Aorta (tissue), 5 donors: ENCODE measurements at regions not wholly inside any gene's neighbourhood (a gene's known extent, or its start where the extent isn't known, plus 50 kb on each side); places are given as distances from the start of the nearest gene placed in this dataset.

Experiments
- ATAC-seq: fragments of 200-7000 bp; cut with Tn5 transposase; one replicate; pipeline ENCODE4 v1.9.1; 2022; ENCODE audit warnings: moderate library complexity; ENCODE audit not compliant: low FRiP score
- DNase-seq, 2 donors: peaks; one replicate each; pipeline ENCODE4 v3.0.0-alpha.2; 2020
- H3K27ac ChIP-seq, 2 donors: one replicate each; pipeline ENCODE4 v1.5.1; 2013; ENCODE audit warnings: low read length in 2 of 2, mild to moderate bottlenecking in 2 of 2, moderate library complexity in 2 of 2, control low read depth in 1 of 2, inconsistent platforms in 1 of 2, low read depth in 1 of 2
- H3K27me3 ChIP-seq, 2 donors: one replicate each; pipeline ENCODE4 v1.6.1; 2013; ENCODE audit warnings: control low read depth in 1 of 2, low read length in 1 of 2, mild to moderate bottlenecking in 1 of 2, moderate library complexity in 1 of 2; ENCODE audit not compliant: insufficient read depth in 2 of 2, control insufficient read depth in 1 of 2
- H3K36me3 ChIP-seq, 2 donors: one replicate each; pipeline ENCODE4 v1.6.1; 2013; ENCODE audit warnings: control low read depth in 1 of 2, low read length in 1 of 2, mild to moderate bottlenecking in 1 of 2; ENCODE audit not compliant: insufficient read depth in 2 of 2, control insufficient read depth in 1 of 2
- H3K4me1 ChIP-seq, 2 donors: one replicate each; pipeline ENCODE4 v1.6.1; 2013; ENCODE audit warnings: low read length in 2 of 2, control low read depth in 1 of 2, mild to moderate bottlenecking in 1 of 2, moderate library complexity in 1 of 2; ENCODE audit not compliant: insufficient read depth in 2 of 2, control insufficient read depth in 1 of 2
- H3K4me3 ChIP-seq, 2 donors: one replicate each; pipeline ENCODE4 v1.5.1; 2013; ENCODE audit warnings: low read length in 2 of 2, control low read depth in 1 of 2, mild to moderate bottlenecking in 1 of 2
- H3K9me3 ChIP-seq: one replicate; pipeline ENCODE4 v1.6.1; 2013; ENCODE audit warnings: mild to moderate bottlenecking, low read length; ENCODE audit not compliant: control insufficient read depth
- WGBS, 2 donors: extraction: QIAGEN DNeasy Blood & Tissue Kit; methylation state at CpG; one replicate each; pipeline ENCODE4 v1.1.7; 2013; 5-methylcytosine and 5-hydroxymethylcytosine counted together
- intact Hi-C, 2 donors: fragments of 100-400 bp; cut with DNase I; formaldehyde crosslinking; loops; one replicate each; pipeline versions ENCODE4 v1.14.2 to v1.15.0; 2022
- donor health status: healthy with polysubstance abuse.
- donor health status: Bipolar disorder and iron deficiency.
- donor health status: DM: no; HTN: no; CAD: no.
- donor health status: DM: no; HTN: no; CAD: no.
- donor health status: DM: yes; HTN: yes; CAD: no.

DNA sequence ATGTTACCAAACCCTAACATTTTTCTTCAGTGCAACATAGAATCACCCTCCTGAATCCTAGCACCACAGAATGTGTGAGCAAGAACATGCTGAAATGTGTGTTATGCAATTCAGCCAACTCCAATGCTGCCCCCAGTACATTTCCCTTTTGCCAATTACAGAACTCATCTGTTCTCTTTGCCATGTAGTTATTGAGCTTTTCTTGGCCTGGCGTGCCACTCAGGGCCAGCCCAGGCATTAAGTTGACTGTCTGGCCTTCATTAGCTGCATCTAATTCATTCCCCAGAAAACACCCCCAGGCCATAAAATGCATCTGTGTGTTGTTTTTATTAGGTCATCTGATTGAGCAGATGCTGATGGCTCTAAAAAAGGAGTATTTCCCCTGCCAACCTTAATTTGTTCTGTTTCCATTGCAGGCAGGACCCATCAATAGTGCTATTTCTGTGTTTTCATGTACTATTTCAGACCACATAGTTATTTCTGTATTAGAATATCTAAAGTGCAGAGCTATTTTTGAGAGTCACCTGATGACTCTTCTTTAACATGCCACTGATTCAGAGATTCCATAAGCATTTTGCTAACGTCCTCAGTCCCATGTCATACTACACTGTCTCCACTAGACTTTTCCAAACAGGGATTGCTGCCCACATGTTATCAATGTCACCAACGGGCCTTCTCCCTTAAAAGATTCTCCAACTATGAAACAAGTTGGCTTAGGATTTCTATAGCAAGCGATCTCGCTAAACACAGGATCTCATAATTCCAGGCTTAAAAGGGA is 969.7 kb downstream of the CDH11 start:
- no peaks in the 10 kb centered on the region for H3K36me3 ChIP-seq
- H3K27ac ChIP-seq, result no peak overlapping the region
- H3K4me1 ChIP-seq, result no peaks in the 10 kb centered on the region
- no peaks in the 10 kb centered on the region for H3K9me3 ChIP-seq
- intact Hi-C loops, result no loop called here
- no peak overlapping the region for H3K4me3 ChIP-seq
- DNase-seq, result no peak
- WGBS, 2 donors, result 74 to 78% methylated on average over 5 of the region's 5 CpGs
- ATAC-seq, result no peak
- no peaks in the 10 kb centered on the region for H3K27me3 ChIP-seq

DNA sequence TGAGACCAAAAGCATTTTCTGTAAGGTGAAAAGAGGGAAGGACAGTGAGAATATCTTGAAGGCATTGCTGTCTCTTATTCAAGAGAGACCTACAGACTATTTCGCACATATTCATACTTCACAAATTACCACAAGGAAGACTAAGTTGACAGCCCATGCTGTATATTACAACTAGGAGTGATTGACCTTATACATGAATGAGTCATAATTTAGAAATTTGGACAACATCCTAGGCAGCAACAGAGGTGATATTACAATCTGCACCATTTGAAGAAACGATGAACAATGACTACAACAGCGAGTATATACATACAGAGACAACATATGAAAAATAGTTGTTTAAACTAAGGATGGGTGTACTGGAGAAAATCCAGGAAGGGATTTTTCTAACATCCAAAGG is 971.7 kb downstream of the CDH11 start:
- no peaks in the 10 kb centered on the region for H3K36me3 ChIP-seq
- no peak for ATAC-seq
- no peak overlapping the region for H3K4me3 ChIP-seq
- H3K27me3 ChIP-seq, result no peaks in the 10 kb centered on the region
- intact Hi-C loops, result no loop called here
- H3K4me1 ChIP-seq, result no peaks in the 10 kb centered on the region
- H3K9me3 ChIP-seq, result no peaks in the 10 kb centered on the region
- H3K27ac ChIP-seq, result no peak overlapping the region
- WGBS, 2 donors, result 80 to 85% methylated on average over 3 of the region's 3 CpGs
- DNase-seq, result no peak

GRCh38 chr16:64149756-64150155 is 972.1 kb downstream of the CDH11 start:
- no peak for DNase-seq
- Histone ChIP-seq H3K27ac (no peak overlapping the region), H3K36me3 (no peaks in the 10 kb centered on the region), H3K9me3 (no peaks in the 10 kb centered on the region), H3K4me3 (no peak overlapping the region), H3K4me1 (no peaks in the 10 kb centered on the region), H3K27me3 (no peaks in the 10 kb centered on the region)
- 81 to 82% methylated on average over 2 of the region's 2 CpGs for WGBS, 2 donors
- ATAC-seq, result no peak
- intact Hi-C loops, result no loop called here

GRCh38 chr16:64148356-64148755 is 973.5 kb downstream of the CDH11 start:
- no peaks in the 10 kb centered on the region for H3K9me3 ChIP-seq
- H3K27ac ChIP-seq, result no peak overlapping the region
- H3K4me1 ChIP-seq, result no peaks in the 10 kb centered on the region
- intact Hi-C loops, result no loop called here
- no peak overlapping the region for H3K4me3 ChIP-seq
- H3K27me3 ChIP-seq, result no peaks in the 10 kb centered on the region
- WGBS, 2 donors, result 89 to 90% methylated on average over 1 of the region's 1 CpG
- DNase-seq (no peak), ATAC-seq (no peak)
- no peaks in the 10 kb centered on the region for H3K36me3 ChIP-seq

- intact Hi-C loops, result no loop called here
- ATAC-seq (no peak), DNase-seq (no peak)
- Histone ChIP-seq H3K36me3 (no peaks in the 10 kb centered on the region), H3K27me3 (no peaks in the 10 kb centered on the region), H3K4me1 (no peaks in the 10 kb centered on the region), H3K4me3 (no peak overlapping the region), H3K27ac (no peak overlapping the region), H3K9me3 (no peaks in the 10 kb centered on the region)
- 97 to 98% methylated on average over 3 of the region's 3 CpGs for WGBS, 2 donors
Measured at GRCh38 chr16:64147941-64148340, 973.9 kb downstream of the CDH11 start.

- H3K36me3 ChIP-seq, result no peaks in the 10 kb centered on the region
- no peak for ATAC-seq
- no peak for DNase-seq
- H3K27me3 ChIP-seq, result no peaks in the 10 kb centered on the region
- 68 to 77% methylated on average over 2 of the region's 2 CpGs for WGBS, 2 donors
- H3K27ac ChIP-seq, result no peak overlapping the region
- H3K9me3 ChIP-seq, result no peaks in the 10 kb centered on the region
- no peaks in the 10 kb centered on the region for H3K4me1 ChIP-seq
- intact Hi-C loops, result no loop called here
- no peak overlapping the region for H3K4me3 ChIP-seq
Measured at GRCh38 chr16:64144617-64145016, 977.2 kb downstream of the CDH11 start.

DNA sequence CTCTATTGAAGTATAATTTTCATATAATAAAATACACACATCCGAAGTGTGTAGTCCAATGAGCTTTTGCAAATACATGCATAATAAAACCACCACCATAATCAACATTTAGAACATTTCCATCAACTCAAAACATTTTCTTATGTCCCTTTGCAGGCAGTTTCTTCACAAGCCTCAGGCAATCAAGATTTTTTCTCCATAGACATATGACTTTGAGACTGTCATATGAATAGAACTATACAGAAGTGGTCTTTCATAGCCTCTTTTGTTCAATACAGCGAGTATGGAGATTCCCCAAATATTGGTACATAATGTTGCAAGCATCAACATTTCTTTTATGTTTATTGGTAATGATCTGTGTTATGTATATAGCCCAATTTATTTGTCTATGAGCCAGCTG is 983.2 kb downstream of the CDH11 start:
- Histone ChIP-seq H3K27ac (no peak overlapping the region), H3K4me1 (no peaks in the 10 kb centered on the region), H3K36me3 (no peaks in the 10 kb centered on the region), H3K4me3 (no peak overlapping the region), H3K9me3 (no peaks in the 10 kb centered on the region), H3K27me3 (no peaks in the 10 kb centered on the region)
- intact Hi-C loops, result no loop called here
- DNase-seq (no peak), ATAC-seq (no peak)
- WGBS, 2 donors, result 75 to 94% methylated on average over 2 of the region's 2 CpGs

DNA sequence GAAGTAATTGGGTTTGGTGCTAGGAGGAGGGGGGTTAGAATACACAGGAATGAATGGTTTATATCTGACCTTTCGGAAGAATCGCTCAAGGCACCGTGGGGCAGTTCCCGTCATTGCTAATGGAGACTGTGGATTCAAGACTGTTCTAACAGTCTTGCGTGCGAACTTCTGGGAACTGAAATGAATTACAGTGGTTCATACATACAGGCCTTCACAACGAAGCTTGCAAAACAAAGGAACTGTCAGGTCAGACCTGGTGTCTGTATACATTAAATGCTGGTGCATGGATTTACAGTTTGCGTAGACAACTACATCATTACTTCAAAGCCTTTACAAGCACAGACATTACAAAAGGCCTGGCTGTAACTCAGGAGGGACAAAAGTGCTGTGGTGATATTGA is 983.9 kb downstream of the CDH11 start:
- Histone ChIP-seq H3K9me3 (no peaks in the 10 kb centered on the region), H3K27me3 (no peaks in the 10 kb centered on the region), H3K36me3 (no peaks in the 10 kb centered on the region), H3K4me1 (no peaks in the 10 kb centered on the region), H3K4me3 (no peak overlapping the region), H3K27ac (no peak overlapping the region)
- DNase-seq (no peak), ATAC-seq (no peak)
- WGBS, 2 donors, result 89 to 91% methylated on average over 8 of the region's 8 CpGs
- intact Hi-C loops, result no loop called here

GRCh38 chr16:64136743-64137142 is 985.1 kb downstream of the CDH11 start:
- intact Hi-C loops, result no loop called here
- no peak overlapping the region for H3K27ac ChIP-seq
- DNase-seq (no peak), ATAC-seq (no peak)
- WGBS, 2 donors, result 84% methylated on average over 3 of the region's 3 CpGs
- no peak overlapping the region for H3K4me3 ChIP-seq
- no peaks in the 10 kb centered on the region for H3K27me3 ChIP-seq
- H3K9me3 ChIP-seq, result no peaks in the 10 kb centered on the region
- H3K36me3 ChIP-seq, result no peaks in the 10 kb centered on the region
- H3K4me1 ChIP-seq, result no peaks in the 10 kb centered on the region
